Breast epithelium (tissue), 3 donors: ENCODE measurements at regions not wholly inside any gene's neighbourhood (a gene's known extent, or its start where the extent isn't known, plus 50 kb on each side); places are given as distances from the start of the nearest gene placed in this dataset.

Experiments
- POLR2A ChIP-seq: fragments of 450-650 bp; IDR thresholded peaks from one replicate; pipeline ENCODE4 v1.6.1; 2016; ENCODE audit warnings: antibody characterized with exemption, mild to moderate bottlenecking, moderate library complexity
- POLR2AphosphoS5 ChIP-seq, 3 donors: sonication (generic); formaldehyde crosslinking; IDR thresholded peaks; one replicate each; pipeline ENCODE4 v1.6.1; 2017; ENCODE audit warnings: antibody characterized with exemption in 3 of 3
- TF ChIP-seq, protein P1 (sequence below), 3 donors: fragments of 450-650 bp; IDR thresholded peaks; one replicate each; pipeline ENCODE4 v1.5.1; 2016 to 2017; ENCODE audit warnings: antibody characterized with exemption in 3 of 3, mild to moderate bottlenecking in 3 of 3, moderate library complexity in 3 of 3

GRCh38 chr18:29523371-29523770 lies 1346.4 kb upstream of the CDH2 start:
- TF ChIP-seq, protein P1, sequence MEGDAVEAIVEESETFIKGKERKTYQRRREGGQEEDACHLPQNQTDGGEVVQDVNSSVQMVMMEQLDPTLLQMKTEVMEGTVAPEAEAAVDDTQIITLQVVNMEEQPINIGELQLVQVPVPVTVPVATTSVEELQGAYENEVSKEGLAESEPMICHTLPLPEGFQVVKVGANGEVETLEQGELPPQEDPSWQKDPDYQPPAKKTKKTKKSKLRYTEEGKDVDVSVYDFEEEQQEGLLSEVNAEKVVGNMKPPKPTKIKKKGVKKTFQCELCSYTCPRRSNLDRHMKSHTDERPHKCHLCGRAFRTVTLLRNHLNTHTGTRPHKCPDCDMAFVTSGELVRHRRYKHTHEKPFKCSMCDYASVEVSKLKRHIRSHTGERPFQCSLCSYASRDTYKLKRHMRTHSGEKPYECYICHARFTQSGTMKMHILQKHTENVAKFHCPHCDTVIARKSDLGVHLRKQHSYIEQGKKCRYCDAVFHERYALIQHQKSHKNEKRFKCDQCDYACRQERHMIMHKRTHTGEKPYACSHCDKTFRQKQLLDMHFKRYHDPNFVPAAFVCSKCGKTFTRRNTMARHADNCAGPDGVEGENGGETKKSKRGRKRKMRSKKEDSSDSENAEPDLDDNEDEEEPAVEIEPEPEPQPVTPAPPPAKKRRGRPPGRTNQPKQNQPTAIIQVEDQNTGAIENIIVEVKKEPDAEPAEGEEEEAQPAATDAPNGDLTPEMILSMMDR (IDR thresholded peaks at IDR 0.05) = no peak
- TF ChIP-seq POLR2AphosphoS5 (IDR thresholded peaks at IDR 0.05) = no peak
- TF ChIP-seq POLR2A = no peak
